Vagina (tissue), 2 donors: ENCODE measurements at regions not wholly inside any gene's neighbourhood (a gene's known extent, or its start where the extent isn't known, plus 50 kb on each side); places are given as distances from the start of the nearest gene placed in this dataset.

Experiments used
- POLR2AphosphoS5 ChIP-seq, 2 donors: sonication (generic); formaldehyde crosslinking; IDR thresholded peaks; one replicate each; pipeline ENCODE4 v1.9.0; 2017; ENCODE audit warnings: antibody characterized with exemption in 2 of 2, mild to moderate bottlenecking in 2 of 2, low read depth in 1 of 2; ENCODE audit not compliant: insufficient read depth in 1 of 2
- TF ChIP-seq, protein P1 (sequence below), 3 experiments: fragments of 450-650 bp in 2 of 3; fragments of 200-600 bp in 1 of 3; sonication (generic) in 1 of 3; IDR thresholded peaks; one replicate each; pipeline ENCODE4 v1.5.1; 2017 to 2019; ENCODE audit warnings: antibody characterized with exemption in 3 of 3, mild to moderate bottlenecking in 2 of 3, moderate library complexity in 2 of 3

GRCh38 chr5:112657804-112658203 is 79.9 kb upstream of the APC start:
- TF ChIP-seq, protein P1, sequence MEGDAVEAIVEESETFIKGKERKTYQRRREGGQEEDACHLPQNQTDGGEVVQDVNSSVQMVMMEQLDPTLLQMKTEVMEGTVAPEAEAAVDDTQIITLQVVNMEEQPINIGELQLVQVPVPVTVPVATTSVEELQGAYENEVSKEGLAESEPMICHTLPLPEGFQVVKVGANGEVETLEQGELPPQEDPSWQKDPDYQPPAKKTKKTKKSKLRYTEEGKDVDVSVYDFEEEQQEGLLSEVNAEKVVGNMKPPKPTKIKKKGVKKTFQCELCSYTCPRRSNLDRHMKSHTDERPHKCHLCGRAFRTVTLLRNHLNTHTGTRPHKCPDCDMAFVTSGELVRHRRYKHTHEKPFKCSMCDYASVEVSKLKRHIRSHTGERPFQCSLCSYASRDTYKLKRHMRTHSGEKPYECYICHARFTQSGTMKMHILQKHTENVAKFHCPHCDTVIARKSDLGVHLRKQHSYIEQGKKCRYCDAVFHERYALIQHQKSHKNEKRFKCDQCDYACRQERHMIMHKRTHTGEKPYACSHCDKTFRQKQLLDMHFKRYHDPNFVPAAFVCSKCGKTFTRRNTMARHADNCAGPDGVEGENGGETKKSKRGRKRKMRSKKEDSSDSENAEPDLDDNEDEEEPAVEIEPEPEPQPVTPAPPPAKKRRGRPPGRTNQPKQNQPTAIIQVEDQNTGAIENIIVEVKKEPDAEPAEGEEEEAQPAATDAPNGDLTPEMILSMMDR (IDR thresholded peaks at IDR 0.05), result no peak
- no peak for TF ChIP-seq POLR2AphosphoS5 (IDR thresholded peaks at IDR 0.05; ENCODE audit: insufficient read depth in 1 of 2, low read depth in 1 of 2)
